ENCODE measurements at regions not wholly inside any gene's neighbourhood (a gene's known extent, or its start where the extent isn't known, plus 50 kb on each side); places are given as distances from the start of the nearest gene placed in this dataset.

- Histone ChIP-seq H3K27me3 (ENCODE audit: control insufficient read depth, insufficient read depth, low read length) (no peaks in the 10 kb centered on the region), H3K9me3 (ENCODE audit: control insufficient read depth, insufficient read depth, low read length) (peaks cover 10% of the 10 kb centered on the region; the same call in 1 of the 2 replicates), H3K27ac (ENCODE audit: low read depth, low read length) (no peak overlapping the region), H3K4me3 (ENCODE audit: low read depth, low read length) (no peak overlapping the region)
- DNase-seq (ENCODE audit: low read depth, low spot score): no peak
- ChIA-PET POLR2A (no interaction called here), CTCF (no interaction called here)
- TF ChIP-seq CTCF (IDR thresholded peaks at IDR 0.05; ENCODE audit: low read depth, low read length): no peak
Measured at GRCh38 chr13:56924401-56924800, 216.3 kb upstream of the PRR20A start.

DNA sequence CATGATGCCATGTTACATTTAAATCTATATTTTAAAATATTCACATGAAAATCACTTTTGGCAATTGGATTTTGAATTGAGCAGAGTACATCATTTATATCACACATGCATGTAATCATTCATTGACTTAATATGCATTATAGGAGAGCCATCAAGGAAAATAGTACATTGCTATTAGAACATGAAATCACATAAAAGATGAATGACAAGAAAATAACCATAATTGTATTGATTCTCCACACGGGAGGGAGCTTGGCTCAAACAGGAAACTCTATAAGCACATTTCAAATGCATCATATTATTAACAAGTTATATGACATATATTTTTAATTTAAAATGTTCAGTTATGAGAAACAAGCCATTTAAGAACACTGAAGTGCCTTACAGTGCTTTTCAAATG is 208.6 kb upstream of the PRR20A start:
- CTCF ChIA-PET: no interaction called here
- no peak for DNase-seq (ENCODE audit: low read depth, low spot score)
- Histone ChIP-seq H3K27ac (ENCODE audit: low read depth, low read length) (no peak overlapping the region), H3K27me3 (ENCODE audit: control insufficient read depth, insufficient read depth, low read length) (no peaks in the 10 kb centered on the region), H3K4me3 (ENCODE audit: low read depth, low read length) (no peak overlapping the region), H3K9me3 (ENCODE audit: control insufficient read depth, insufficient read depth, low read length) (peaks cover 4% of the 10 kb centered on the region; the same call in 1 of the 2 replicates)
- POLR2A ChIA-PET: no interaction called here
- TF ChIP-seq CTCF (IDR thresholded peaks at IDR 0.05; ENCODE audit: low read depth, low read length): no peak

GRCh38 chr13:56953965-56954364 is 186.8 kb upstream of the PRR20A start:
- DNase-seq (ENCODE audit: low read depth, low spot score): no peak
- no peak overlapping the region for H3K27ac ChIP-seq (ENCODE audit: low read depth, low read length)
- TF ChIP-seq CTCF (IDR thresholded peaks at IDR 0.05; ENCODE audit: low read depth, low read length): no peak
- H3K4me3 ChIP-seq (ENCODE audit: low read depth, low read length): no peak overlapping the region
- ChIA-PET CTCF (no interaction called here), POLR2A (no interaction called here)
- no peaks in the 10 kb centered on the region for H3K27me3 ChIP-seq (ENCODE audit: control insufficient read depth, insufficient read depth, low read length)
- no peaks in the 10 kb centered on the region for H3K9me3 ChIP-seq (ENCODE audit: control insufficient read depth, insufficient read depth, low read length)

- no peak for TF ChIP-seq CTCF (IDR thresholded peaks at IDR 0.05; ENCODE audit: low read depth, low read length)
- peaks cover 20% of the 10 kb centered on the region for H3K9me3 ChIP-seq (ENCODE audit: control insufficient read depth, insufficient read depth, low read length)
- H3K27ac ChIP-seq (ENCODE audit: low read depth, low read length): no peak overlapping the region
- no peak for DNase-seq (ENCODE audit: low read depth, low spot score)
- no peaks in the 10 kb centered on the region for H3K27me3 ChIP-seq (ENCODE audit: control insufficient read depth, insufficient read depth, low read length)
- H3K4me3 ChIP-seq (ENCODE audit: low read depth, low read length): no peak overlapping the region
- ChIA-PET POLR2A (no interaction called here), CTCF (no interaction called here)
Measured at GRCh38 chr13:56975647-56976046, 165.1 kb upstream of the PRR20A start.

- POLR2A ChIA-PET: no interaction called here
- no peak for DNase-seq (ENCODE audit: low read depth, low spot score)
- CTCF ChIA-PET: no interaction called here
- H3K27ac ChIP-seq (ENCODE audit: low read depth, low read length): no peak overlapping the region
- H3K27me3 ChIP-seq (ENCODE audit: control insufficient read depth, insufficient read depth, low read length): no peaks in the 10 kb centered on the region
- no peaks in the 10 kb centered on the region for H3K9me3 ChIP-seq (ENCODE audit: control insufficient read depth, insufficient read depth, low read length)
- TF ChIP-seq CTCF (IDR thresholded peaks at IDR 0.05; ENCODE audit: low read depth, low read length): no peak
- H3K4me3 ChIP-seq (ENCODE audit: low read depth, low read length): no peak overlapping the region
Measured at GRCh38 chr13:56980856-56981255, 159.9 kb upstream of the PRR20A start.

Data from AG04450 (cell line).